Colonic mucosa (tissue), 4 donors: ENCODE measurements at regions not wholly inside any gene's neighbourhood (a gene's known extent, or its start where the extent isn't known, plus 50 kb on each side); places are given as distances from the start of the nearest gene placed in this dataset.
"Not testable (repeated sequence)": the region's sequence is repeated elsewhere in the genome, so short reads cannot be mapped to it uniquely, and the experiment has no call there.

ENCODE experiments used
- DNase-seq: peaks from one replicate; pipeline ENCODE4 v3.0.0-alpha.2; 2020
- H3K27ac ChIP-seq: fragments of 200-600 bp; one replicate; pipeline ENCODE4 v1.8.0; 2021
- H3K27me3 ChIP-seq: fragments of 200-600 bp; one replicate; pipeline ENCODE4 v1.8.0; 2021
- H3K36me3 ChIP-seq: fragments of 200-600 bp; one replicate; pipeline ENCODE4 v1.8.0; 2021
- H3K4me1 ChIP-seq: fragments of 200-600 bp; one replicate; pipeline ENCODE4 v1.8.0; 2021; ENCODE audit warnings: mild to moderate bottlenecking
- H3K4me3 ChIP-seq: fragments of 200-600 bp; one replicate; pipeline ENCODE4 v1.8.0; 2021
- H3K9ac ChIP-seq, 2 donors: one replicate each; pipeline ENCODE4 v1.7.0; 2013; ENCODE audit warnings: control low read depth in 2 of 2, low read depth in 2 of 2, low read length in 2 of 2
- H3K9me3 ChIP-seq: fragments of 200-600 bp; one replicate; pipeline ENCODE4 v1.8.0; 2021
- CTCF ChIP-seq: fragments of 200-600 bp; IDR thresholded peaks from one replicate; pipeline ENCODE4 v1.8.0; 2022; ENCODE audit warnings: antibody characterized with exemption, mild to moderate bottlenecking
- intact Hi-C: fragments of 100-400 bp; cut with DNase I; formaldehyde crosslinking; loops from one replicate; pipeline ENCODE4 v1.14.1; 2022
- donor health status: healthy.
- donor health status: DM: no; HTN: no; CAD: no.
- donor health status: DM: no; HTN: no; CAD: no.

- H3K9me3 ChIP-seq = no peaks in the 10 kb centered on the region
- H3K27ac ChIP-seq = no peak overlapping the region
- DNase-seq = no peak
- no peak for TF ChIP-seq CTCF
- no peak overlapping the region for H3K9ac ChIP-seq
- no peaks in the 10 kb centered on the region for H3K27me3 ChIP-seq
- intact Hi-C loops = no loop called here
- H3K4me1 ChIP-seq = no peaks in the 10 kb centered on the region
- no peaks in the 10 kb centered on the region for H3K36me3 ChIP-seq
- H3K4me3 ChIP-seq = no peak overlapping the region
Measured at GRCh38 chr14:22249770-22250169, 339.3 kb downstream of the DAD1 start.

- Histone ChIP-seq H3K4me3 (no peak overlapping the region), H3K27ac (no peak overlapping the region), H3K9ac (no peak overlapping the region), H3K4me1 (no peaks in the 10 kb centered on the region), H3K27me3 (no peaks in the 10 kb centered on the region), H3K36me3 (no peaks in the 10 kb centered on the region), H3K9me3 (no peaks in the 10 kb centered on the region)
- no peak for DNase-seq
- intact Hi-C loops = no loop called here
- no peak for TF ChIP-seq CTCF
Measured at GRCh38 chr14:22243971-22244581, 344.9 kb downstream of the DAD1 start.

- DNase-seq, H3K9me3 ChIP-seq, H3K27me3 ChIP-seq, H3K4me1 ChIP-seq, H3K4me3 ChIP-seq, H3K9ac ChIP-seq, H3K27ac ChIP-seq, intact Hi-C loops, H3K36me3 ChIP-seq: not testable (repeated sequence)
Measured at GRCh38 chr14:22238320-22238719, 350.7 kb downstream of the DAD1 start.

GRCh38 chr14:22233377-22233776, 355.6 kb downstream of the DAD1 start:
- no peaks in the 10 kb centered on the region for H3K36me3 ChIP-seq
- H3K4me3 ChIP-seq = no peak overlapping the region
- intact Hi-C loops = no loop called here
- H3K4me1 ChIP-seq = no peaks in the 10 kb centered on the region
- H3K9ac ChIP-seq = no peak overlapping the region
- no peak overlapping the region for H3K27ac ChIP-seq
- H3K27me3 ChIP-seq = no peaks in the 10 kb centered on the region
- H3K9me3 ChIP-seq = no peaks in the 10 kb centered on the region
- no peak for TF ChIP-seq CTCF
- no peak for DNase-seq

- intact Hi-C loops = no loop called here
- no peaks in the 10 kb centered on the region for H3K36me3 ChIP-seq
- no peaks in the 10 kb centered on the region for H3K9me3 ChIP-seq
- H3K4me3 ChIP-seq = no peak overlapping the region
- H3K9ac ChIP-seq = no peak overlapping the region
- no peak for DNase-seq
- no peaks in the 10 kb centered on the region for H3K27me3 ChIP-seq
- no peak for TF ChIP-seq CTCF
- H3K4me1 ChIP-seq = no peaks in the 10 kb centered on the region
- H3K27ac ChIP-seq = no peak overlapping the region
Measured at GRCh38 chr14:22232933-22233332, 356.1 kb downstream of the DAD1 start.

GRCh38 chr14:22232486-22232885, 356.5 kb downstream of the DAD1 start:
- H3K27ac ChIP-seq = no peak overlapping the region
- H3K36me3 ChIP-seq = no peaks in the 10 kb centered on the region
- TF ChIP-seq CTCF = no peak
- H3K9ac ChIP-seq = no peak overlapping the region
- intact Hi-C loops = no loop called here
- no peak for DNase-seq
- no peaks in the 10 kb centered on the region for H3K27me3 ChIP-seq
- H3K9me3 ChIP-seq = no peaks in the 10 kb centered on the region
- H3K4me3 ChIP-seq = no peak overlapping the region
- no peaks in the 10 kb centered on the region for H3K4me1 ChIP-seq
